CD14-positive monocyte (primary cell): ENCODE measurements at regions not wholly inside any gene's neighbourhood (a gene's known extent, or its start where the extent isn't known, plus 50 kb on each side); places are given as distances from the start of the nearest gene placed in this dataset.

Source experiments
- DNase-seq, 3 donors: peaks; one replicate each; pipeline ENCODE4 v3.0.0-alpha.2; 2011 to 2022
- H2AFZ ChIP-seq: 2 replicates; pipeline ENCODE4 v1.6.0; 2012; ENCODE audit warnings: mild to moderate bottlenecking, low read depth, low read length, inconsistent platforms; ENCODE audit not compliant: insufficient read depth, poor library complexity, severe bottlenecking
- H3K27ac ChIP-seq, 2 donors: 1 replicate in 1 of 2; 2 replicates in 1 of 2; pipeline ENCODE4 v1.5.1; 2012 to 2013; ENCODE audit warnings: low read length in 2 of 2, control low read depth in 1 of 2, inconsistent platforms in 1 of 2, low read depth in 1 of 2, mild to moderate bottlenecking in 1 of 2
- H3K27me3 ChIP-seq, 2 donors: one replicate each; pipeline versions ENCODE4 v1.6.0 to v1.6.1; 2011 to 2013; ENCODE audit warnings: low read length in 2 of 2; ENCODE audit not compliant: control insufficient read depth in 2 of 2, insufficient read depth in 2 of 2
- H3K36me3 ChIP-seq, 2 donors: replicated peaks in 1 of 2; 1 replicate in 1 of 2; 2 replicates in 1 of 2; pipeline versions ENCODE4 v1.5.1 to v1.6.1; 2012 to 2013; ENCODE audit warnings: low read length in 2 of 2, control low read depth in 1 of 2, inconsistent platforms in 1 of 2, mild to moderate bottlenecking in 1 of 2; ENCODE audit not compliant: insufficient read depth in 2 of 2, control insufficient read depth in 1 of 2
- H3K4me1 ChIP-seq, 2 donors: 1 replicate in 1 of 2; 2 replicates in 1 of 2; pipeline versions ENCODE4 v1.5.1 to v1.6.1; 2012 to 2013; ENCODE audit warnings: low read length in 2 of 2, control low read depth in 1 of 2, inconsistent platforms in 1 of 2, mild to moderate bottlenecking in 1 of 2, moderate library complexity in 1 of 2; ENCODE audit not compliant: insufficient read depth in 2 of 2, control insufficient read depth in 1 of 2
- H3K4me2 ChIP-seq: replicated peaks from 2 replicates; pipeline ENCODE3; 2012; ENCODE audit warnings: low read length, moderate library complexity, mild to moderate bottlenecking; ENCODE audit not compliant: poor library complexity, severe bottlenecking; ENCODE audit errors: extremely low read depth
- H3K4me3 ChIP-seq, 3 experiments: fragments of 200-600 bp in 1 of 3; sonication (generic) in 1 of 3; replicated peaks in 1 of 3; 1 replicate in 2 of 3; 2 replicates in 1 of 3; pipeline ENCODE4 v1.5.1; 2011 to 2013; ENCODE audit warnings: low read length in 3 of 3, mild to moderate bottlenecking in 3 of 3, control low read depth in 2 of 3, low read depth in 2 of 3, inconsistent platforms in 1 of 3, moderate library complexity in 1 of 3
- H3K79me2 ChIP-seq: 2 replicates; pipeline ENCODE4 v1.6.0; 2012; ENCODE audit warnings: mild to moderate bottlenecking, control low read depth, inconsistent platforms, low read length, moderate library complexity; ENCODE audit not compliant: insufficient read depth
- H3K9ac ChIP-seq: 2 replicates; pipeline ENCODE4 v1.6.0; 2017; ENCODE audit warnings: low read length, mild to moderate bottlenecking; ENCODE audit not compliant: insufficient read depth, poor library complexity, severe bottlenecking
- H3K9me3 ChIP-seq, 2 donors: replicated peaks in 1 of 2; 1 replicate in 1 of 2; 2 replicates in 1 of 2; pipeline versions ENCODE4 v1.5.1 to v1.6.1; 2012 to 2013; ENCODE audit warnings: low read length in 2 of 2, control low read depth in 1 of 2; ENCODE audit not compliant: control insufficient read depth in 1 of 2, insufficient read depth in 1 of 2
- H4K20me1 ChIP-seq: 2 replicates; pipeline ENCODE4 v1.6.0; 2012; ENCODE audit warnings: mild to moderate bottlenecking, low read length, control low read depth, moderate library complexity; ENCODE audit not compliant: insufficient read depth
- H3K27ac Mint-ChIP-seq, 7 donors: one replicate each; pipeline ENCODE4 v1.8.0; 2020; ENCODE audit warnings: mild to moderate bottlenecking in 7 of 7, mixed read lengths in 7 of 7, moderate library complexity in 6 of 7, inconsistent platforms in 2 of 7
- H3K27me3 Mint-ChIP-seq, 3 donors: one replicate each; pipeline ENCODE4 v1.8.0; 2021 to 2022; ENCODE audit warnings: low read depth in 3 of 3, mild to moderate bottlenecking in 3 of 3, mixed read lengths in 3 of 3, moderate library complexity in 3 of 3, inconsistent platforms in 1 of 3
- H3K36me3 Mint-ChIP-seq, 2 donors: one replicate each; pipeline ENCODE4 v1.8.0; 2020; ENCODE audit warnings: mixed read lengths in 2 of 2, inconsistent platforms in 1 of 2, mild to moderate bottlenecking in 1 of 2
- H3K4me1 Mint-ChIP-seq: one replicate; pipeline ENCODE4 v1.8.0; 2020; ENCODE audit warnings: mild to moderate bottlenecking, mixed read lengths
- H3K4me3 Mint-ChIP-seq, 2 donors: one replicate each; pipeline ENCODE4 v1.8.0; 2020; ENCODE audit warnings: mild to moderate bottlenecking in 2 of 2, mixed read lengths in 2 of 2, moderate library complexity in 1 of 2
- H3K9me3 Mint-ChIP-seq, 7 donors: one replicate each; pipeline ENCODE4 v1.8.0; 2020 to 2022; ENCODE audit warnings: mixed read lengths in 7 of 7, mild to moderate bottlenecking in 6 of 7, moderate library complexity in 6 of 7, inconsistent platforms in 2 of 7
- CTCF ChIP-seq: fragments of 200-600 bp; IDR thresholded peaks from one replicate; pipeline ENCODE4 v1.8.0; 2022; ENCODE audit warnings: antibody characterized with exemption, mild to moderate bottlenecking
- WGBS: methylation state at CpG from one replicate; pipeline ENCODE4 v1.1.5; 2013; ENCODE audit warnings: missing lambda C conversion rate; ENCODE audit not compliant: insufficient coverage; 5-methylcytosine and 5-hydroxymethylcytosine counted together
- intact Hi-C, 2 donors: fragments of 100-400 bp; cut with micrococcal nuclease; formaldehyde crosslinking; loops; one replicate each; pipeline versions ENCODE4 v1.15.0 to v1.15.1; 2023

GRCh38 chr7:79930604-79931003, 204.0 kb upstream of the GNAI1 start:
- no peak for DNase-seq
- H3K27me3 ChIP-seq = no peaks in the 10 kb centered on the region
- intact Hi-C loops = no loop called here
- H3K4me2 ChIP-seq = no peak overlapping the region
- no peaks in the 10 kb centered on the region for H3K4me1 ChIP-seq
- no peaks in the 10 kb centered on the region for H4K20me1 ChIP-seq
- TF ChIP-seq CTCF = no peak
- peaks cover 5% of the 10 kb centered on the region in 2 donors for H3K9me3 ChIP-seq
- no peak overlapping the region for H3K9ac ChIP-seq
- 100% methylated on average over 1 of the region's 2 CpGs for WGBS
- no peaks in the 10 kb centered on the region for H3K36me3 ChIP-seq
- Mint-ChIP-seq H3K9me3 (peaks cover 2 to 16% (median 6%) of the 10 kb centered on the region in 7 donors), H3K27ac (no peak overlapping the region), H3K4me3 (no peak overlapping the region), H3K4me1 (no peaks in the 10 kb centered on the region), H3K36me3 (no peaks in the 10 kb centered on the region), H3K27me3 (no peaks in the 10 kb centered on the region)
- H3K4me3 ChIP-seq = no peak overlapping the region
- H3K27ac ChIP-seq = no peak overlapping the region
- H2AFZ ChIP-seq = no peak overlapping the region
- no peaks in the 10 kb centered on the region for H3K79me2 ChIP-seq

GRCh38 chr7:79927116-79927515, 207.5 kb upstream of the GNAI1 start:
- peaks cover 0 to 11% of the 10 kb centered on the region in 2 donors for H3K9me3 ChIP-seq
- Mint-ChIP-seq H3K4me3 (no peak overlapping the region), H3K9me3 (peaks cover 0 to 16% (median 4%) of the 10 kb centered on the region in 7 donors), H3K27ac (no peak overlapping the region), H3K4me1 (no peaks in the 10 kb centered on the region), H3K27me3 (no peaks in the 10 kb centered on the region), H3K36me3 (no peaks in the 10 kb centered on the region)
- no peak for DNase-seq
- H3K27ac ChIP-seq = no peak overlapping the region
- H3K79me2 ChIP-seq = no peaks in the 10 kb centered on the region
- WGBS = 80% methylated on average over 2 of the region's 3 CpGs
- H2AFZ ChIP-seq = no peak overlapping the region
- TF ChIP-seq CTCF = no peak
- no peaks in the 10 kb centered on the region for H3K36me3 ChIP-seq
- no peaks in the 10 kb centered on the region for H3K27me3 ChIP-seq
- H3K4me3 ChIP-seq = no peak overlapping the region
- intact Hi-C loops = no loop called here
- H4K20me1 ChIP-seq = no peaks in the 10 kb centered on the region
- no peak overlapping the region for H3K4me2 ChIP-seq
- no peak overlapping the region for H3K9ac ChIP-seq
- no peaks in the 10 kb centered on the region for H3K4me1 ChIP-seq
